ENCODE measurements at regions not wholly inside any gene's neighbourhood (a gene's known extent, or its start where the extent isn't known, plus 50 kb on each side); places are given as distances from the start of the nearest gene placed in this dataset.

GRCh38 chr16:73287859-73288405 is 240.0 kb upstream of the ZFHX3 start:
- no peak for TF ChIP-seq EZH2 (IDR thresholded peaks at IDR 0.05)
- no peak for TF ChIP-seq YY1 (IDR thresholded peaks at IDR 0.05; ENCODE audit: extremely low read depth, insufficient replicate concordance, low read depth, low read length)
- no peak for TF ChIP-seq CBX3 (IDR thresholded peaks at IDR 0.05; ENCODE audit: low read depth)
- no peak for TF ChIP-seq CTCF (IDR thresholded peaks at IDR 0.05 in 2 of 3, conservative IDR thresholded peaks at IDR 0.05 in 1 of 3; ENCODE audit: borderline replicate concordance in 1 of 3, insufficient read depth in 1 of 3, low read depth in 2 of 3, low read length in 2 of 3)
- TF ChIP-seq REST (IDR thresholded peaks at IDR 0.05; ENCODE audit: low read depth): no peak
- TF ChIP-seq POLR2A (IDR thresholded peaks at IDR 0.05; ENCODE audit: borderline replicate concordance, extremely low read depth, insufficient read depth, insufficient read length): no peak
